A673 (cell line): ENCODE measurements at regions not wholly inside any gene's neighbourhood (a gene's known extent, or its start where the extent isn't known, plus 50 kb on each side); places are given as distances from the start of the nearest gene placed in this dataset.

Source experiments
- EZH2 ChIP-seq: fragments of 200-600 bp; sonication (generic); IDR thresholded peaks from 2 replicates; pipeline ENCODE4 v1.6.1; 2017; ENCODE audit warnings: borderline replicate concordance, low read depth, mild to moderate bottlenecking, mixed read lengths, antibody characterized with exemption, low read length; ENCODE audit not compliant: poor library complexity, severe bottlenecking
- TF ChIP-seq, protein P1 (sequence below): fragments of 300-800, 200-600 bp; sonication (generic); conservative IDR thresholded peaks from 2 replicates; pipeline ENCODE4 v1.5.1; 2017; ENCODE audit warnings: low read depth, mild to moderate bottlenecking, antibody characterized with exemption, low read length, moderate library complexity, mixed read lengths

DNA sequence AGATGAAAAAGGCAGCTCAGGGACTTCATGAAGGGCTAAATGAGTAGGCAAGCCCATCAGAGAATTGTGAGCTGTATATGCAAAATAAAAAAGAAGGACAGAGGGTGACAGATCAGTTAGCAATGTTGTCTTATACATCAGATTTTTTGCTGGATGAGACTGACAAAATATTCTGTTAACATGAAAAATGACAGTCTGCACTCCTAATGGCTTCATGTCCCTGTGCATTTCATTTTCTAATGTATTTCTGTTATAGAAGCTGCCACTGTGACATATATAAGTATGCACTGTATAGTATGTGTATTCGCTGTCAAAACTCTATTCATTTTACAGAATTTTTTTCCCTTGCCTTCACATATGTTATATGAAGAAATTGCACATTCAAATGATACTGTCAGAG lies 559.5 kb downstream of the DMRTA1 start:
- TF ChIP-seq, protein P1, sequence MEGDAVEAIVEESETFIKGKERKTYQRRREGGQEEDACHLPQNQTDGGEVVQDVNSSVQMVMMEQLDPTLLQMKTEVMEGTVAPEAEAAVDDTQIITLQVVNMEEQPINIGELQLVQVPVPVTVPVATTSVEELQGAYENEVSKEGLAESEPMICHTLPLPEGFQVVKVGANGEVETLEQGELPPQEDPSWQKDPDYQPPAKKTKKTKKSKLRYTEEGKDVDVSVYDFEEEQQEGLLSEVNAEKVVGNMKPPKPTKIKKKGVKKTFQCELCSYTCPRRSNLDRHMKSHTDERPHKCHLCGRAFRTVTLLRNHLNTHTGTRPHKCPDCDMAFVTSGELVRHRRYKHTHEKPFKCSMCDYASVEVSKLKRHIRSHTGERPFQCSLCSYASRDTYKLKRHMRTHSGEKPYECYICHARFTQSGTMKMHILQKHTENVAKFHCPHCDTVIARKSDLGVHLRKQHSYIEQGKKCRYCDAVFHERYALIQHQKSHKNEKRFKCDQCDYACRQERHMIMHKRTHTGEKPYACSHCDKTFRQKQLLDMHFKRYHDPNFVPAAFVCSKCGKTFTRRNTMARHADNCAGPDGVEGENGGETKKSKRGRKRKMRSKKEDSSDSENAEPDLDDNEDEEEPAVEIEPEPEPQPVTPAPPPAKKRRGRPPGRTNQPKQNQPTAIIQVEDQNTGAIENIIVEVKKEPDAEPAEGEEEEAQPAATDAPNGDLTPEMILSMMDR = no peak
- TF ChIP-seq EZH2 = no peak
